GM18861 (cell line): ENCODE measurements at regions not wholly inside any gene's neighbourhood (a gene's known extent, or its start where the extent isn't known, plus 50 kb on each side); places are given as distances from the start of the nearest gene placed in this dataset.
A peak's percentile ranks its signal among the peaks of the same experiment; 100 is the strongest.

Experiments
- ATAC-seq: cut with Tn5 transposase; IDR thresholded peaks from one replicate; pipeline ENCODE4 v1.9.1; 2021; ENCODE audit not compliant: unreplicated experiment

- ATAC-seq: no peak
Measured at GRCh38 chrX:10744007-10744406, 123.6 kb upstream of the MID1 start.

- no peak for ATAC-seq
Measured at GRCh38 chrX:10747975-10748374, 127.6 kb upstream of the MID1 start.

GRCh38 chrX:10749113-10749512, 128.7 kb upstream of the MID1 start:
- ATAC-seq: no peak

GRCh38 chrX:10750581-10750980, 130.2 kb upstream of the MID1 start:
- no peak for ATAC-seq

- ATAC-seq: no peak
Measured at GRCh38 chrX:10753116-10753515, 132.7 kb upstream of the MID1 start.

- ATAC-seq: no peak
Measured at GRCh38 chrX:10754445-10754844, 134.1 kb upstream of the MID1 start.

- no peak for ATAC-seq
Measured at GRCh38 chrX:10755439-10756334, 135.3 kb upstream of the MID1 start.

- ATAC-seq: no peak
Measured at GRCh38 chrX:10756441-10756840, 136.1 kb upstream of the MID1 start.

GRCh38 chrX:10759141-10759799, 138.9 kb upstream of the MID1 start:
- ATAC-seq: no peak

GRCh38 chrX:10761447-10761846, 141.1 kb upstream of the MID1 start:
- ATAC-seq: no peak

GRCh38 chrX:10769195-10769594, 148.8 kb upstream of the MID1 start:
- peak; percentile 74 for ATAC-seq

- no peak for ATAC-seq
Measured at GRCh38 chrX:10769696-10770619, 149.6 kb upstream of the MID1 start.

- ATAC-seq: no peak
Measured at GRCh38 chrX:10773318-10773717, 152.9 kb upstream of the MID1 start.

GRCh38 chrX:10781847-10782530, 161.6 kb upstream of the MID1 start:
- no peak for ATAC-seq

- ATAC-seq: no peak
Measured at GRCh38 chrX:10783451-10783995, 163.1 kb upstream of the MID1 start.

- no peak for ATAC-seq
Measured at GRCh38 chrX:10787264-10787663, 166.9 kb upstream of the MID1 start.

- ATAC-seq: no peak
Measured at GRCh38 chrX:10794203-10794630, 173.8 kb upstream of the MID1 start.

- no peak for ATAC-seq
Measured at GRCh38 chrX:10795721-10796120, 175.3 kb upstream of the MID1 start.

- ATAC-seq: no peak
Measured at GRCh38 chrX:10797466-10797865, 177.1 kb upstream of the MID1 start.

- ATAC-seq: no peak
Measured at GRCh38 chrX:10798041-10798440, 177.7 kb upstream of the MID1 start.
